HG03521 (cell line): ENCODE measurements at regions not wholly inside any gene's neighbourhood (a gene's known extent, or its start where the extent isn't known, plus 50 kb on each side); places are given as distances from the start of the nearest gene placed in this dataset.
"Not testable (repeated sequence)": the region's sequence is repeated elsewhere in the genome, so short reads cannot be mapped to it uniquely, and the experiment has no call there.

Experiments used
- ATAC-seq: cut with Tn5 transposase; IDR thresholded peaks from one replicate; pipeline ENCODE4 v1.9.1; 2021; ENCODE audit warnings: mild to moderate bottlenecking, moderate library complexity; ENCODE audit not compliant: unreplicated experiment

DNA sequence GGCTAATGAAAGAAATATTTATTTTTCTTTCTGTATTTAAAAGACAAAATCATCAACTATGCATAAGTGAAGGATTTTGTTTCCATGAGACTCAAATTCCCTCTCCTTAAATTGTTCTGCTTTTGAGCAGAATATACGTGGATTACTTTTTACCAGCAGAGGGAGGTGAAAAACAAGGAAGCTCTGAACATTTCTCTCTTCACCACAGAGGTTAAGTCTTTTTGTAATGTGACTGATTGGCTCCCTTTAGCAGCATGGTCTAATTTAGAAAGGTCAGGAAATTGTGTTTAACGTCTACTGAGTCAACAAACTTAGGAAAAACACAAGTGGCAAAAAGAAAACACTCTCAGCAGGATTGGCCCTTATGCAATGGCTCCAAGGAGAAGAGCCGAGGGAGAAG, 55.1 kb upstream of the F9 start:
- ATAC-seq = no peak

GRCh38 chrX:139461945-139462344, 68.6 kb upstream of the F9 start:
- not testable (repeated sequence) for ATAC-seq

GRCh38 chrX:139454743-139455142, 75.8 kb upstream of the F9 start:
- no peak for ATAC-seq

DNA sequence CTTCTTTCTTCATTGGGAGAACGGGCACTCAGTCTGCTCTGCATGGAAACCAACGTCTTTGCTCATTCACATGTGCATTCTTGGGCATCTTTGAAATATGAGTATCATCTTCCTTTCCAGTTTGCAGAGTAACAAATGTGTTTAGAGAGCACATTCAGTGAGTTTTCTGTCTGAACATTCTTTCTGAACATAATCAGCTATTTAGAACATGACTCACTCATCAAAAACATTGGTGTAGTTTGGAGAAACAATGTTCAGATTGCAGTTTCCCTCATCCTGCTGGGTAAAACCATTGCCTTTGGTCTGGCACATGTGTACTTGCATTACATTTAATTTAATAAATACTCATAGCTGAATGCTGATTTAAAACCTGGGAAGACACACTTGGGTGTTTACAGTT, 81.5 kb upstream of the F9 start:
- ATAC-seq = no peak

DNA sequence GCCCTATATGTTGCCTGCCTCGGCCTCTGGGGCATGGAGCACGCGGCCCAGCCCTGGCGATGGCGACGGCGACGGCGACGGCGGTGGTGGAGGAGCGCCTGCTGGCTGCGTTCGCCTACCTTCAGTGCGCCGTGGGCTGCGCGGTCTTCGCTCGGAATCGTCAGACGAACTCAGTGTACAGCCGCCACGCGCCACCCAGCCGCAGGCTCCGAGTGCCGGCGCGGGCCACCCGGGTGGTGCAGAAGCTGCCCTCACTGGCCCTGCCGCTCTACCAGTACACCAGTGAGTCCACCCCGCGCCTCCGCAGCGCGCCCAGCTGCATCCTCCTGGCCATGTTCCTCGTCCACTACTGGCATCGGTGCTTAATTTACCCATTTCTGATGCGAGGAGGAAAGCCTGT, 83.7 kb upstream of the F9 start:
- ATAC-seq = no peak

DNA sequence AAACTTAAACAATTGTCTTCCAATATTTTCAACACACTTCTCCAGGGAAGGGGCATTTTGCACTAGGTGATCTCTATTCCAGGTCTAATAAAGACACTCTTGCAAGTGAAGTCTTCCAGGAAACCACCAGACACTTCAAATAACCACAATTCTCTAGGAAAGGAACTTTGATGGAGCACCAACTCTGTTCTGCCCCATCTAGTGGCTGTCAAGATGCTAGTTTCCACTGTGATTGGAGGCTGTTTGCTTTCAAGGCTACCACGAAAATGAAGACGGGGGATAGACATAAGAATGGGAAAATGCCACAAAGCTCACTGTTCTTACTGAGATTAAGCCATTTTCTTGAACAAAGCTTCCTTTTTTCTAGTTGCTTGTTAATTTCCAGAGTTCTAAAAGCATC, 100.6 kb upstream of the F9 start:
- ATAC-seq = no peak

DNA sequence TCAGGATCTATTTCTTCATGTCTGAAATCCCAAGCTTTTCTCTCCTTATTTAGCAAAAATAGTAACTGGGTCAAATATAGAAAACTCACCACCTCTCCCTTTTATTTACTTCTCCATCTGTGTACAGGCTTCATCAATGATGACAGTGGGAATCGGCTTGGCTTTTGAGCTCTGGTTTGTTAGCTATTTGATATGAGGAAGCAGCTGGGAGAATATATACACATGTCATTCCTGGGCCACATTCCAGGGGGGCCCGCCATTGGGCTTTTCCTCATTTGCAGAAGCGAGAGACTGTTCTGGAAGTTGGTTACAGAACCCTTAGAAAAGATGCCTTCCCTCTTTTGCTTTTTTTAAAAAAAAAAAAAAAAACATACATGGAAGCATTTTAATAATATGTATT, 107.4 kb upstream of the F9 start:
- no peak for ATAC-seq

- ATAC-seq = not testable (repeated sequence)
Observed at GRCh38 chrX:139398258-139398657, 132.3 kb upstream of the F9 start.

- no peak for ATAC-seq
Observed at GRCh38 chrX:139388254-139388653, 142.3 kb upstream of the F9 start.

- no peak for ATAC-seq
Observed at GRCh38 chrX:139382529-139382928, 148.0 kb upstream of the F9 start.

- ATAC-seq = not testable (repeated sequence)
Observed at GRCh38 chrX:139376547-139376946, 154.0 kb upstream of the F9 start.

DNA sequence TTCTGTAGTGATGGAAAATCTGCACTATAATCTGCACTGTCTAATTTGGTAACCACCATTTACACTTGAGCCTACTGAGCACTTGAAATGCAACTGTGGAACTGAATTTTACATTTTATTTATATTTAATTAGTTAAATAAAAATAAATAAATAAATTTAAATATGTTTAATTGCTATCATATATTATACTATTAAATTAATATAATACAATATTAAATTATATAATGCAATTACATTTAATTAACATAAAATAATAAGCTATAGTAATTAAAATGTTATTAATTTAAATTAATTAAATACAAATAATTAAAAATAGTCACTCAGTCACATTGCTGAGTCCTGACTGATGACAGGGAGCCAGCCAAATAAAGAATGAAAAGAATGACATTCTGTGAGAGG, 170.2 kb upstream of the F9 start:
- ATAC-seq = no peak

DNA sequence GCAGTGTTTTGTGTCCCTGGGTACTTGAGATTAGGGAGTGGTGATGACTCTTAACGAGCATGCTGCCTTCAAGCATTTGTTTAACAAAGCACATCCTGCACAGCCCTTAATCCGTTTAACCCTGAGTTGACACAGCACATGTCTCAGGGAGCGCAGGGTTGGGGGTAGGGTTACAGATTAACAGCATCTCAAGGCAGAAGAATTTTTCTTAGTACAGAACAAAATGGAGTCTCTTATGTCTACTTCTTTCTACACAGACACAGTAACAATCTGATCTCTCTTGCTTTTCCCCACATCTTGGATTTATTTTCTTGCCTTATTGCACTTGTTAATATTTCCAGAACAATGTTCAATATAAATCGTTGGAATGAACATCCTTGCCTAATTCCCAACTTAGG, 187.9 kb upstream of the F9 start:
- ATAC-seq = not testable (repeated sequence)

DNA sequence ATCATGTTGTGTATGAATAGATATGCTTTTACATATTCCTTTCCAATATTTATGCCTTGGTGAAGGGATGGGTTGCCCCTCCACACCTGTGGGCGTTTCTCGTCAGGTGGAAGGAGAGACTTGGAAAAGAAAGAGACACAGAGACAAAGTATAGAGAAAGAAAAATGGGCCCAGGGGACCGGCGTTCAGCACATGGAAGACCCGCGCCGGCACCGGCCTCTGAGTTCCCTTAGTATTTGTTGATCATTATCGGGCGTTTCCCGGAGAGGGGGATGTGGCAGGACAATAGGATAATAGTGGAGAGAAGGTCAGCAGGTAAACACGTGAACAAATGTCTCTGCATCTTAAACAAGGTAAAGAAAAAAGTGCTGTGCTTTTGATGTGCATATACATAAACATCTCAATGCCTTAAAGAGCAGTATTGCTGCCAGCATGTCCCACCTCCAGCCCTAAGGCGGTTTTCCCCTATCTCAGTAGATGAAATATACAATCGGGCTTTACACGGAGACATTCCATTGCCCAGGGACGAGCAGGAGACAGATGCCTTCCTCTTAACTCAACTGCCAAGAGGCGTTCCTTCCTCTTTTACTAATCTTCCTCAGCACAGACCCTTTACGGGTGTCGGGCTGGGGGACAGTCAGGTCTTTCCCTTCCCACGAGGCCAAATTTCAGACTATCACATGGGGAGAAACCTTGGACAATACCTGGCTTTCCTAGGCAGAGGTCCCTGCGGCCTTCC, 188.5 kb upstream of the F9 start:
- ATAC-seq = not testable (repeated sequence)

GRCh38 chrX:139332441-139332840, 198.1 kb upstream of the F9 start:
- ATAC-seq = no peak

DNA sequence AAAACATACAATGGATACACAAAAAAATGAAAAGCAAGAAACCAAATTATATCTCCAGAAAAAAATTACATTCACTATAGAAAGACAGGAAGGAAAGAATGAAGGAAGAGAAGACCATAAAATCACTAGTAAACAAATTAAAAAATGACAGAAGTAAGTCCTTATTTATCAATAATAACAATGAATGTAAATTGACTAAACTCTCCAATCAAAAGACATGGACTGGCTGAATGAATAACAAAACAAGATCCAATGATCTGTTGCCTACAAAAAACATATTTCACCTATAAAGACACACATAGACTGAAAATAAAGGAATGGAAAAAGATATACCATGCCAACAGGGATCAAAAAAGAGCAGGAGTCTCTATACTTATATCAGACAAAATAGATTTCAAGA, 203.2 kb upstream of the F9 start:
- no peak for ATAC-seq

DNA sequence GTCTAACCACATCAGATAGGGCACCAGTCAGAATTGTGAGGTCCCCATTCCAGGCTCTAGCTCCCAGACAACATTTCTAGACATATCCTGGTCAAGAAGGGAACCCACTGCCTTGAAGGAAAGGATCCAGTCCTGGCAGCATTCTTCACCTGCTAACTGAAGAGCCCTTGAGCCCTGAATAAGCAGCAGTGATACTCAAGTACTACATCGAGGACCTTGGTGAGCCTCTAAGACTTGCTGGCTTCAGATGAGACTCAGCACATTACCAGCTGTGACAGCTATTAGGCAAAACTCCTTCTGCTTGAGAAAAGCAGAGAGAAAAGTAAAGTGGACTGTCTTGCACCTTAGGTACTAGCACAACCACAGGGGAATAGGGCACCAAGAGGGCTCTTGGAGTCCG, 205.8 kb upstream of the F9 start:
- no peak for ATAC-seq

GRCh38 chrX:139320661-139321354, 209.7 kb upstream of the F9 start:
- not testable (repeated sequence) for ATAC-seq

DNA sequence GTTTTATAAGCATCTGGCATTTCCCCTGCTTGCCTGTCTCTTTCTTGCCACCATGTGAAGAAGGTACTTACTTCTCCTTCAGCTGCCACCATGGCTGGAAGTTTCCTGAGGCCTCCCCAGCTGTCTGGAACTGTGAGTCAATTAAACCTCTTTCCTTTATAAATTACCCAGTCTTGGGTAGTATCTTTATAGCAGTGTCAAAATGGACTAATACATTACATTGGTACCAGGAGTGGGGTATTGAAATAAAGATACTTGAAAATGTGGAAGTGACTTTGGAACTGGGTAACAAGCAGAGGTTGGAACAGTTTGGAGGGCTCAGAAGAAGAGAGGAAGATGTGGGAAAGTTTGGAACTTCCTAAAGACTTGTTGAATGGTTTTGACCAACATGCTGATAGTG, 223.9 kb upstream of the F9 start:
- not testable (repeated sequence) for ATAC-seq

DNA sequence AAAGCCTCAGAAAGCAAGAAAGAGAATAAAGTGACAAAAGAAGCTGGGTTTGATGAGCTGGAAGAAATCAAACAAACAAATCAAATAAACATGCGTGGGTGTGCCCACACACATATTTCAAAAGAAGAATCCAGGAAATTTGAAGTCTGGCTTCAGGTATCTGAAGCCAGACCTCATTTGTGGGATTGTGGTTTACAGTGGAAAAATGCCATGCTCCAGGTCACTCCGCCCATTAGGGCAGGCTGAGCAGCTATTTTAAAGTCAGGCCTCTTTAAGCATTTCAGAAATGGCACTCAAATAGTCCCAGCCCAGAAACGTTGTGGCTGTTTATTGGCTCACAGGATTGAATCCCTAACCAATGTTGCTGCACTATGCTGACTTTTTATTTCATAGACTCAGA, 226.1 kb upstream of the F9 start:
- no peak for ATAC-seq

DNA sequence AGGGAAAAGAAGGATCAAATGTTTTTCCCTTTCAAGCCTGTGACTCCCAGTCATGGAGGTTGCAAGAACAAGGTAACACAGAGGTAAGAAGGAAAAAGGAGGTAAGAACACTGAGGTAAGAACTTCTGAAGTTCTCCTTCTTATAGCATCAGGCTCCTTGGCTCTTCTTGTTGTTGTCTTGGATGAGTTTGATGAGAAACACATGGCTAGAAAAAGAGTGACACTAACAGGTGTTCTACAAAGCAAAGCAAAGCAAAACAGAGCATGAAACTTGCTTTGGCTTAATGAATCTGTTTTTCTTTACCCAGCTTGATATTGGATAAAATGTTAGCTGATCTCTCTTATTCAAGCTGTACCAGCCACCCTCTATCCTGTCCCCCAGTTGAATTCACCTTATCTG, 231.2 kb upstream of the F9 start:
- no peak for ATAC-seq

GRCh38 chrX:139298437-139298836, 232.1 kb upstream of the F9 start:
- no peak for ATAC-seq

DNA sequence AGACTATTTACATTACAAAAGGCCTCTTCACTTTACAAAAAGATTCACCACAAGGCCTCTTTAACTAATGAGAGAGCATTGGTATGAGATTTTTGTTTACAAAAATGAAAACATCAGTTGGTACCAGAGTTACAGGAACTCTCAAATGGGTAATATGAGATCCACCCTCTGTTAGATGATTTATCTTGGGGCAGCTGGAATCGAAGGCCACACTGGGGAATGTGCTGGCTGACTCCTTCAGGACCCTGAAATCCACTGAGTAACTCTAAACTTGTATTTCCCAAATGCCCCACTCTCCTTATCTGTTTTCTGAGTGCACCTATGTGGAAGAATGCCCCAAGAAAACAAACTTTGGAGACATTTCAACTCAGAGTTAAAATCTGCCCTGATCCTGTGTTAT, 232.9 kb upstream of the F9 start:
- no peak for ATAC-seq
